Right lung (tissue), 2 donors: ENCODE measurements at regions not wholly inside any gene's neighbourhood (a gene's known extent, or its start where the extent isn't known, plus 50 kb on each side); places are given as distances from the start of the nearest gene placed in this dataset.

Experiments used
- DNase-seq, 2 donors: peaks; one replicate each; pipeline ENCODE4 v3.0.0-alpha.2; 2013

- DNase-seq: no peak
Measured at GRCh38 chr19:29396925-29397324, 128.9 kb upstream of the VSTM2B start.

- no peak for DNase-seq
Measured at GRCh38 chr19:29397748-29398147, 128.0 kb upstream of the VSTM2B start.

GRCh38 chr19:29399804-29400203 lies 126.0 kb upstream of the VSTM2B start:
- no peak for DNase-seq

GRCh38 chr19:29400917-29401711 lies 124.7 kb upstream of the VSTM2B start:
- DNase-seq: no peak

GRCh38 chr19:29401712-29402421 lies 123.9 kb upstream of the VSTM2B start:
- DNase-seq: no peak

- no peak for DNase-seq
Measured at GRCh38 chr19:29402563-29402962, 123.2 kb upstream of the VSTM2B start.

- no peak for DNase-seq
Measured at GRCh38 chr19:29404015-29404414, 121.8 kb upstream of the VSTM2B start.

GRCh38 chr19:29404951-29405727 lies 120.7 kb upstream of the VSTM2B start:
- DNase-seq: peak; percentile 65

GRCh38 chr19:29405728-29405995 lies 120.1 kb upstream of the VSTM2B start:
- no peak for DNase-seq

- DNase-seq: no peak
Measured at GRCh38 chr19:29409076-29409862, 116.5 kb upstream of the VSTM2B start.

GRCh38 chr19:29410601-29411000 lies 115.2 kb upstream of the VSTM2B start:
- peak; percentile 21 to 32 for DNase-seq

GRCh38 chr19:29411113-29411581 lies 114.6 kb upstream of the VSTM2B start:
- peak; percentile 53 to 63 for DNase-seq

- no peak for DNase-seq
Measured at GRCh38 chr19:29413435-29413834, 112.4 kb upstream of the VSTM2B start.

- no peak for DNase-seq
Measured at GRCh38 chr19:29415507-29415906, 110.3 kb upstream of the VSTM2B start.

GRCh38 chr19:29417048-29417447 lies 108.7 kb upstream of the VSTM2B start:
- no peak for DNase-seq

GRCh38 chr19:29418201-29418600 lies 107.6 kb upstream of the VSTM2B start:
- DNase-seq: no peak

GRCh38 chr19:29420065-29420464 lies 105.7 kb upstream of the VSTM2B start:
- no peak for DNase-seq

GRCh38 chr19:29420482-29421195 lies 105.2 kb upstream of the VSTM2B start:
- DNase-seq: no peak

- DNase-seq: no peak
Measured at GRCh38 chr19:29421196-29421545, 104.6 kb upstream of the VSTM2B start.

GRCh38 chr19:29422047-29422446 lies 103.7 kb upstream of the VSTM2B start:
- DNase-seq: no peak

GRCh38 chr19:29422486-29423085 lies 103.2 kb upstream of the VSTM2B start:
- DNase-seq: peak; percentile 23 to 30
